ENCODE measurements at regions not wholly inside any gene's neighbourhood (a gene's known extent, or its start where the extent isn't known, plus 50 kb on each side); places are given as distances from the start of the nearest gene placed in this dataset.

GRCh38 chr20:4427940-4428586, 179.0 kb upstream of the ADRA1D start:
- DNase-seq, result no peak

DNA sequence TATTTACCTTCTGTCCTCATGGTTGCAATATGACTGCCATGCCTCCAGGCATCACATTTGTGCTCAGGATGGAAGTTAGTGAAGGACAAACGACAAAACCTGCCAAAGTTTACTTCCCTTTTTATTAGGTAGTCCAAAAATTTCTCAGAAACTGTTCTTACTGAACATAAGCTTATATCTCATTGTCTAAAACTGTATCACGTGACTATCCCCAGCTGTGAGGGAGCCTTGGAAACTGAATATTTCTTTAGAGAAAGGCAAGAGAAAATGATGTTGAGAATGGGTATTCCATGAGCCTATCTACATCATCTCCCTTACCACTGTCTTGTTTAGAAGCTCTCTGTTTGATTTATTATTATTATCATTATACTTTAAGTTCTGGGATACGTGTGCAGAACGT, 169.1 kb upstream of the ADRA1D start:
- DNase-seq, result no peak

DNA sequence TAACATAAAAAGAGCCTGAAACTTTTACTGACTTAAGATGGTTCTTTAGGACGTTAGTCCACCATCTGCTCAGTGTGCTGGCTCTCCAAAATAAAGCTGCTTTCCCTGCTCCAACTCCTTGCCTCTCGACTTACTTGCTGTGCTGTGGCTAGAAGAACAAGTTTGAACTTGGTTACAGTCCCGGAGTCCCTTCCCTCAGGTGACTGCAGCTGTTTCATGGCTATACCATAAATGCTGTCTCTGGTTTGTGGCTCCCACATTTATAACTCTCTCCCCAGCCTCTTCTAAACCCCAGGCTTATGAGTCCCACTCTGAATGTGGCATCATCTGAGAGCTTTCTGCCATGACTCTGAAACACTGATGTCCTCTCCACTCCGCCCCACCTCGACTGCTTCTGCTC, 166.2 kb upstream of the ADRA1D start:
- DNase-seq, result no peak

- no peak for DNase-seq
Observed at GRCh38 chr20:4413314-4414049, 164.4 kb upstream of the ADRA1D start.

- no peak for DNase-seq
Observed at GRCh38 chr20:4412216-4412615, 163.1 kb upstream of the ADRA1D start.

GRCh38 chr20:4411744-4412143, 162.7 kb upstream of the ADRA1D start:
- no peak for DNase-seq

DNA sequence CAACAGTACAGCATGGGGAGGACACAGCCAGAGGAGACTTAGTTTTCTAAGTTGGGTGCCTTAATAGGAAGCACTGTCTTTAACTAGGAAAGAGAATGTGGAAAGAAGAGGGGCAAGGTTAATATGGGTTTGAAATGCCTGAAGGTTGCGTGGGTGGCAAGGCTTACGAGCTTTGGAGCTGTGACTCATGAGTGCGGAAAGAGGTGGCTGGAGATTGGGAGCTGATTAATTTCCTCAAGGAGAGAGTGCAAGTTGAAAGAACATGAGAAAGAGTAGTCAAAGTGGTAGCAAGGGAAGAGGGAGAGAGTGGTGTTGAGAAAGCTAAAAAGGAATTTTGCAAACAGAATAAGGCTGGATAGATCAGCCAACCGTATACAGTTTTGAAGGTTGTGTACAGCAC, 157.5 kb upstream of the ADRA1D start:
- DNase-seq, result no peak

DNA sequence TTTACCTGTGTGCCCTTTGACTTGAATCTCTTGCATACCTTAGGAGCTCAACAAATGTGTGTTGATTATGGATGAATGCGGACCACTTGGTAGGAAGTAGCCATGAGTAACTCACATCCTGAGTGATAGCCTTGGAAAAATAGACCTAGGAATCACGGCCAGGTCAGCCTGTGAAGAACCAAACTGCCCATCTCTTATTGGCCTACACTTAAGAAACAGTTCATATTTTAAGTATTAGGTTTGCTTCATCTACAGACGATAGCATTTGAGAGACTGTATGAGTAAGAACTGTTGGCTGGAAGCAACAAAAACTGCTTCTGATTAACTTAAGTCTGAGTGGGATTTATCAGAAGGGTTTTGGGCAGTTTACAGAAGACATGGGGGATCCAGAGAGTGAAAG, 152.5 kb upstream of the ADRA1D start:
- no peak for DNase-seq

DNA sequence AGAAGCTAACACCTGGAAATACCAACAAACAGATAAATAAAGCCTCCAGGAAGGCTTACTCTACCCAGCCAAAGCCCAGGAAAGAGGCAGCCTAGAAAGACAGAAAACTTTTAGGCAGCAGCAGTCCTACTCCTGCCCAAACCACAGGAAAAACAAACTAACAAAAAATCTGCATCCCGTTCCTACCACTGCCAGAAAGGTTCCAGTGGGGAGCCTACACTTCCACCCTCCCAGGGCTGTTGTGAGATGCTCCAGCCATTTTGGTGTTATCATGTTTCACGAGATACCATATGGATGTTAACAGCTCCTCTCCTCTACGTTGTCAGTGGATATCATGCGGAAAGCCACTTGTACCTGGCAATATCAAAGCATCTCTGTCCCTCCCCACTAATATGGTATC, 135.9 kb upstream of the ADRA1D start:
- no peak for DNase-seq

DNA sequence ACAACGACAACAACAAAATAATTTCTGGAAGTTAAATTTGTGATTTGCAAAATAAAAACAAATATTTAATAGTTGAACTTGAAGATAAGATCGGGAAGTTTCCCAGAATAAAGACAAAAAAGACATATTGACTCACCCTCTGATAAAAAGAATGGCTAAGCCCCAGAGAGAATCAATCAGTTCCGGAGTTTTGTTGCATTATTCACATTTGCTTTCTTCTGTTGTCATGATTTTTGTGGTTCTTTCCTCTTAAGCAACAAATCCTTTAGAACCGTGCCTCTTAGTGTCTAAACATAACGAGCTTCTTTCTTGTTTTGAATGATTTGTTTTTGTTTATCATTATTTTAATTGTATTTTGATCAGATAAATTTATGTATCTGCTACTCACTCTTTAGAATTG, 134.9 kb upstream of the ADRA1D start:
- DNase-seq, result no peak

DNA sequence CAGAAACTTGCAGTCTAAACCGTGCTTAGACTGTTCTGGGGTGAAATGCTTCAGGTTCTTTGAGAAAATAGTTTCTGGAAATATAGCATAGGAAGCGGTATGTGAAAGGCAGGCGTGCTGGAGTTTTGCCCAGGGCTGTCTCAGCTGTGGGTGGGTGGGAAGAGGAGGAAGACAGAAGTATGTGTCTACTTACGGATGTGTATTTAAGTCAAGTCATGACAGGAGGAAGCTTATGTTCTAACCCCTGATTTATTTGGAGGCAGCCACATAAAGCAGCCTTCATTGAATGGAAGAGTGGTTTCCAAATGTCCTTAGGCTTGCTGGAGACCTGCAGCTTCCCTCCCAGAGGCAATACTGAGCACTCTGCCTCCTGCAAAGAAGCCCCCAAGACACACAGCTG, 126.8 kb upstream of the ADRA1D start:
- DNase-seq, result no peak

DNA sequence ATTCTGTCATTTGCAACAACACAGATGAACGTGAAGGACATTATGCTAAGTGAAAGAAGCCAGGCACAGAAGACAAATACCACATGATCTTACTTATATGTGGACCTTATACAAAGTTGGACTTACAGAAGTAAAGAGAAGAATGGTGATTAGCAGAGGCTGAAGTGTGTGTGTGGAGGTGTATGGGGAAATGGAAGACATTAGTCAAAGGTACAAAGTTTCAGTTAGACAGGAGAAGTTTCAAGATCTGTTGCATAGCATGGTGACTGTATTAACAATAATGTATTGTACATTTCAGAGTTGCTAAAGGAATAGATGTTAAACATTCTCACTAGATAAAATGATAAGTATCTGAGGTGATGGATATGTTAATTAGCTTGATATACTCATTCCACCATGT, 124.4 kb upstream of the ADRA1D start:
- DNase-seq, result no peak

- no peak for DNase-seq
Observed at GRCh38 chr20:4371623-4372251, 122.7 kb upstream of the ADRA1D start.

GRCh38 chr20:4370851-4371250, 121.8 kb upstream of the ADRA1D start:
- DNase-seq, result no peak

DNA sequence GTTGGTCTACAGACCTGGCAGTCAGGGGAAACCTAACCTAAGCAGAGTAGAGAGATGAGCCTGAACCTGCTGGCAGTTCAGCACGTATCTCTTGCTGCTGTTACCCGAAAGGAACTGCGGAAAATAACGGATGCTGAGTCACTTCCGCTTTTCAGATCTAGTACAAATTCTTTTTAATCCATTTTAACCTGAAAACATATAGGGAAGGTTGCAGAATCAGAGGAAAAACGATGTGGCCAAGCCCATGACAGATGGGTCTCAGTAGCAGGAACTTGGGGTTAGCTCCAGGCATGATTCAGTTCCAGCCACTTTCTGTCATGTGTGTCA, 120.7 kb upstream of the ADRA1D start:
- no peak for DNase-seq

GRCh38 chr20:4369119-4369797, 120.2 kb upstream of the ADRA1D start:
- DNase-seq, result no peak

GRCh38 chr20:4366076-4366475, 117.0 kb upstream of the ADRA1D start:
- DNase-seq, result no peak

DNA sequence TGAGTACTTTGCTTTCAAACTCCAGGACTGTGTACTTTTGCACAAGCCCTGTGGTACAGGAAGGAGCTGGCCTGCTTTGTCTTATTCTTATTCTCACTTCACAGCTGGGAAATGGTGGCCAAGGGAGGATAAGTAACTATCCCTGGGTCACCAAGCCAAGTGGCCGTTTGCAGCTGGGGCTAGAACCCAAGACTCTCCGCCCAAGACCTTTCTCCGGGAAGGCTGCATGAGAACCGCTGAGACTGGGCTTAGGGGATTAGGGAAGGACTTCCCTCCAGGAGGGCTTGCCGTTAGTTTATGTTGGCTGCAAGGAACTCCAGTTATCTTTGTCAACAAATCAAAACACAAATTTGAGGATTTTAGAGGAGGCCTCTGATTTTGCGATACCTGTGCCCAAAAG, 109.5 kb upstream of the ADRA1D start:
- DNase-seq, result no peak

DNA sequence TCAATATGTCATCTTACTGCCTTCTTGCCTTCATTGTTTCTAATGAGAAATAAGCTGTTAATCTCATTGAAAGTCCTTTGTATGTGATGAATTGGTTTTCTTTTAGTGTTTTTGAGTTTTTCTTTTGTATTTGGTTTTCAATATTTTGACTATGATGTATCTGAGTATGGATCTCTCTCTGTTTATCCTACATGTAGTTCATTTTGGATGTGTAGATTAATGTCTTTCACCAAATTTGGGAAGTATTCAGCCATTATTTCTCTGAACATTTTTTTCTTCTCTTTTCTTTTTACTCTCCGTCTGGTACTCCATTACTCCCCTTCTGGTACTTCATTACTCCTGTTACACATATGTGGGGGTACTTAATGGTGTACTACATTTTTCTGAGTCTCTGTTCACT, 103.3 kb upstream of the ADRA1D start:
- no peak for DNase-seq

- DNase-seq, result no peak
Observed at GRCh38 chr20:4350096-4350495, 101.0 kb upstream of the ADRA1D start.

GRCh38 chr20:4344670-4345069, 95.6 kb upstream of the ADRA1D start:
- DNase-seq, result no peak

DNA sequence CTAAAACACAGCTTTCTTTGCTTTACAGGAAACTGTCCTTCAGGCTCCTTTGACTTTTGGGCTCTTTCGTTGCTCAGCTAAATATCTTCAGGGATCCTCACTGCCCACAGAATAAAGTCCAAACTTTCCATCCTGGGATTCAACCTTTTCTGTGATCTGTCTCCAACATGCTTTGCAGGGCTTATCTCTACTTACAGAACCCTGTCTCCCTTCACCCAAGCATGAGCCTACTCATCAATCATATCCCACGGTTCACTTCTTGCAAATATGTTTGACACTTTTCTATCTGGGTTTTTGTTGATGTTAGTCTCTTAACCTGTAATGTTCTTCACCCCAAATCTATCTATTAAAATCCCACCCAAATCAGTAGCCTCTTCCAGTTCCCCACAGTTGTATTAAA, 93.5 kb upstream of the ADRA1D start:
- DNase-seq, result no peak

DNA sequence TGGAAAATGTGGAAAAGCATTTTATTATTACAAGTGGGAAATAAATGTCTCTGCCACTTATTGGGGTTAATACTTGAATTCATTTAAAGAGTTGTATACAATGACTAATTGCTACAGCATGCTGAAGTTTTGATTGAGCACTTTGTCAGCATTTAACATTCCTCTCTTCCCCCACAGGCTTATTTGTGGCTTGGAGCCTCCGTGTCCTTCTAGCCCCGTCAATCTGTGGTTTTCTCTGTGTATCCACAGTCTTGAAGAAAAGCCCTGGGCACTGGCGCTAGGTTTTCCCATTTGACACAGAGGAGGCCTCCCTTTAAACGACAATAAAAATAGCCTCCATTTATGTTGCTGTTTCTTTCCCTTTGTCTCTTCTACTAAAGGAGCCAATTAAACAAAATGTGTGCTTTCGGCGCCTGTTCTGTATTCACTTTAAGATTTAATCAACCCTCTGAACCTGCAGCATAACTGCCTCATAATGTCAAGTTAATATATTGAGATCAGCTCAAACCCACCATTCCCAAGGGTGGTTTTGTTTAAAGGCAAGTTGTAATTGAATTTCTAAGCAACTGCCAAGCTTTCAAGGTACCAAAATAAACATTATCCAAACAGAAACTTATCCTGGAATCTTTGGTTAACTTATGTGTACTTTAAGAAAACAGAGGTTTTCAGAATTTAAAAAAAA, 92.9 kb upstream of the ADRA1D start:
- DNase-seq, result no peak

GRCh38 chr20:4335722-4336121, 86.6 kb upstream of the ADRA1D start:
- DNase-seq, result no peak

All from NCI-H510A treated with DMSO at 0.1 percent for 48 hours (cell line).